ENCODE measurements at regions not wholly inside any gene's neighbourhood (a gene's known extent, or its start where the extent isn't known, plus 50 kb on each side); places are given as distances from the start of the nearest gene placed in this dataset.

- no peak for TF ChIP-seq ZNF773 (CRISPR knock-in tag; IDR thresholded peaks at IDR 0.05; ENCODE audit: borderline replicate concordance)
- TF ChIP-seq ZNF747 (CRISPR knock-in tag; IDR thresholded peaks at IDR 0.05; ENCODE audit: borderline replicate concordance), result no peak
- TF ChIP-seq, protein P1, sequence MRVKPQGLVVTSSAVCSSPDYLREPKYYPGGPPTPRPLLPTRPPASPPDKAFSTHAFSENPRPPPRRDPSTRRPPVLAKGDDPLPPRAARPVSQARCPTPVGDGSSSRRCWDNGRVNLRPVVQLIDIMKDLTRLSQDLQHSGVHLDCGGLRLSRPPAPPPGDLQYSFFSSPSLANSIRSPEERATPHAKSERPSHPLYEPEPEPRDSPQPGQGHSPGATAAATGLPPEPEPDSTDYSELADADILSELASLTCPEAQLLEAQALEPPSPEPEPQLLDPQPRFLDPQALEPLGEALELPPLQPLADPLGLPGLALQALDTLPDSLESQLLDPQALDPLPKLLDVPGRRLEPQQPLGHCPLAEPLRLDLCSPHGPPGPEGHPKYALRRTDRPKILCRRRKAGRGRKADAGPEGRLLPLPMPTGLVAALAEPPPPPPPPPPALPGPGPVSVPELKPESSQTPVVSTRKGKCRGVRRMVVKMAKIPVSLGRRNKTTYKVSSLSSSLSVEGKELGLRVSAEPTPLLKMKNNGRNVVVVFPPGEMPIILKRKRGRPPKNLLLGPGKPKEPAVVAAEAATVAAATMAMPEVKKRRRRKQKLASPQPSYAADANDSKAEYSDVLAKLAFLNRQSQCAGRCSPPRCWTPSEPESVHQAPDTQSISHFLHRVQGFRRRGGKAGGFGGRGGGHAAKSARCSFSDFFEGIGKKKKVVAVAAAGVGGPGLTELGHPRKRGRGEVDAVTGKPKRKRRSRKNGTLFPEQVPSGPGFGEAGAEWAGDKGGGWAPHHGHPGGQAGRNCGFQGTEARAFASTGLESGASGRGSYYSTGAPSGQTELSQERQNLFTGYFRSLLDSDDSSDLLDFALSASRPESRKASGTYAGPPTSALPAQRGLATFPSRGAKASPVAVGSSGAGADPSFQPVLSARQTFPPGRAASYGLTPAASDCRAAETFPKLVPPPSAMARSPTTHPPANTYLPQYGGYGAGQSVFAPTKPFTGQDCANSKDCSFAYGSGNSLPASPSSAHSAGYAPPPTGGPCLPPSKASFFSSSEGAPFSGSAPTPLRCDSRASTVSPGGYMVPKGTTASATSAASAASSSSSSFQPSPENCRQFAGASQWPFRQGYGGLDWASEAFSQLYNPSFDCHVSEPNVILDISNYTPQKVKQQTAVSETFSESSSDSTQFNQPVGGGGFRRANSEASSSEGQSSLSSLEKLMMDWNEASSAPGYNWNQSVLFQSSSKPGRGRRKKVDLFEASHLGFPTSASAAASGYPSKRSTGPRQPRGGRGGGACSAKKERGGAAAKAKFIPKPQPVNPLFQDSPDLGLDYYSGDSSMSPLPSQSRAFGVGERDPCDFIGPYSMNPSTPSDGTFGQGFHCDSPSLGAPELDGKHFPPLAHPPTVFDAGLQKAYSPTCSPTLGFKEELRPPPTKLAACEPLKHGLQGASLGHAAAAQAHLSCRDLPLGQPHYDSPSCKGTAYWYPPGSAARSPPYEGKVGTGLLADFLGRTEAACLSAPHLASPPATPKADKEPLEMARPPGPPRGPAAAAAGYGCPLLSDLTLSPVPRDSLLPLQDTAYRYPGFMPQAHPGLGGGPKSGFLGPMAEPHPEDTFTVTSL (CRISPR knock-in tag; IDR thresholded peaks at IDR 0.05; ENCODE audit: borderline replicate concordance), result no peak
- no peak for TF ChIP-seq RBAK (CRISPR knock-in tag; IDR thresholded peaks at IDR 0.05)
These were observed 81.6 kb upstream of the HHIP start (continued) for GRCh38 chr4:144564358-144564757.

DNA sequence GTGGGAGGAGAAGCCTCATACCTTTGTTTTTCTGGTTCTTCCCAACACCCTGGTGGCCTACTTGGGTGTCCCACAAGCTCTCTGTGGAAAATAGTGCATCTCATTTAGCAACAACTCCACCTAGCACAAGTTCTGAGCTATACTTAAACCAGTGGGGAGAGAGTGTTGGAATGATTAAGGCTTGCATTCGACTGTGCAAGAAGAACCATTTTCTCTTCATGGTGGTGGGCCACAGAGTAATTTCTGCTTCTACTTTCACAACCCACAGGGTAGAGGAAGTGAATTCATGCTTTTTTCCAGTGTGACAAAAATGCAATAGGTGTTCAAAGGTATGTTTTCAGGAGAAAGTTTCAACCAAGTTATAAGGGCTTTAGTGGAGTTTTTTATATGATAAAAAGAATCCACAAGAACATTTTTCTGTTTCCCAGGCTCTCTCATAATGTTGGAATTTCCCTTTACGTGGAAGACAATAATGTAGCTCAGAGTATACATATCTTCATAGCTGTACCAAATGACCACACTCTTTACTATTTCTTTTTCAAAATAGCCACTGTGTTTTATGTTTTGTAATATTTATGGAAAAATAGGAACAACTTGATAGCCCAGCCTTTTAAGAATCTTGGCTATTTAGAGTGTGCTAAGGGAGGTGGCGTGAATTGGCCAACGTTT lies 80.3 kb upstream of the HHIP start:
- DNase-seq (ENCODE audit: low spot score) (no peak), FAIRE-seq (no peak), ATAC-seq (no peak)
- WGBS (ENCODE audit: low lambda C conversion rate), result 23% methylated on average over 4 of the region's 4 CpGs
- no peaks in the 10 kb centered on the region for H4K20me1 ChIP-seq (ENCODE audit: insufficient read depth, low read length)
- no peaks in the 10 kb centered on the region for H3K27me3 ChIP-seq (ENCODE audit: control insufficient read depth in 1 of 2, insufficient read depth in 2 of 2, low read length in 2 of 2)
- in situ Hi-C loops (cut with HindIII; ENCODE audit: extremely low pct_ligation_motif_present, low pct_unique_long_range_greater_than_20kb) (no loop called here), intact Hi-C loops (cut with micrococcal nuclease; ENCODE audit: unreplicated experiment) (no loop called here)
- H3K4me2 ChIP-seq (ENCODE audit: low read depth, low read length), result no peak overlapping the region
- CTCF ChIA-PET (ENCODE audit: low intra/inter-chr PET ratio, low total read pairs), result no interaction called here
- H3K4me3 ChIP-seq (replicated peaks in 1 of 3; ENCODE audit: insufficient read depth in 1 of 3, low read depth in 2 of 3, low read length in 3 of 3), result no peak overlapping the region
- no peaks in the 10 kb centered on the region for H3K9me3 ChIP-seq (ENCODE audit: low read length)
- no peak overlapping the region for H3K27ac ChIP-seq (ENCODE audit: extremely low read length, insufficient read depth, low read length)
- no peak for TF ChIP-seq ZSCAN22 (CRISPR knock-in tag; IDR thresholded peaks at IDR 0.05)
- no peaks in the 10 kb centered on the region for H3K36me3 ChIP-seq (replicated peaks in 1 of 2; ENCODE audit: control insufficient read depth in 1 of 2, insufficient read depth in 2 of 2, low read length in 2 of 2)
- POLR2A ChIA-PET, result no interaction called here
- H3K9ac ChIP-seq (ENCODE audit: insufficient read depth, low read depth, low read length), result no peak overlapping the region
- no peaks in the 10 kb centered on the region for H3K79me2 ChIP-seq (ENCODE audit: insufficient read depth, low read length)
- no peak overlapping the region for H2AFZ ChIP-seq (ENCODE audit: low read length)
- no peaks in the 10 kb centered on the region for H3K4me1 ChIP-seq (ENCODE audit: insufficient read depth, low read length)
- no TSS peak for BruUV-seq (replicated peaks)
